Calu3 (cell line): ENCODE measurements at regions not wholly inside any gene's neighbourhood (a gene's known extent, or its start where the extent isn't known, plus 50 kb on each side); places are given as distances from the start of the nearest gene placed in this dataset.

ENCODE experiments used
- BruUV-seq: library from RNA; stranded (reverse); fragments of 400-500 nt; replicated peaks from 2 replicates; lab custom pipeline; 2021; lab: Mats Ljungman, UMichigan
- CTCF ChIA-PET: fragments of 300-600 bp; sonication (Branson Sonifier 250); formaldehyde crosslinking; loops from one replicate; lab custom pipeline; 2022; ENCODE audit warnings: antibody characterized with exemption; lab: Charles Lee
- DNase-seq: peaks from one replicate; pipeline ENCODE4 v3.0.0; 2022
- H3K27ac Mint-ChIP-seq: one replicate; pipeline ENCODE4 v1.8.0; 2022; ENCODE audit warnings: mixed read lengths; ENCODE audit not compliant: unreplicated experiment
- H3K27me3 Mint-ChIP-seq: one replicate; pipeline ENCODE4 v1.8.0; 2022; ENCODE audit warnings: mixed read lengths; ENCODE audit not compliant: unreplicated experiment
- H3K36me3 Mint-ChIP-seq: one replicate; pipeline ENCODE4 v1.8.0; 2022; ENCODE audit warnings: mild to moderate bottlenecking, moderate library complexity, mixed read lengths; ENCODE audit not compliant: insufficient read depth, unreplicated experiment
- H3K4me1 Mint-ChIP-seq: one replicate; pipeline ENCODE4 v1.8.0; 2022; ENCODE audit warnings: mild to moderate bottlenecking, low read depth, mixed read lengths; ENCODE audit not compliant: unreplicated experiment
- H3K4me3 Mint-ChIP-seq: one replicate; pipeline ENCODE4 v1.8.0; 2022; ENCODE audit warnings: mild to moderate bottlenecking, low read depth, moderate library complexity, mixed read lengths; ENCODE audit not compliant: unreplicated experiment
- H3K9me3 Mint-ChIP-seq: one replicate; pipeline ENCODE4 v1.8.0; 2022; ENCODE audit warnings: low read depth, mixed read lengths; ENCODE audit not compliant: unreplicated experiment
- CTCF ChIP-seq: fragments of 200-600 bp; IDR thresholded peaks from one replicate; pipeline ENCODE4 v1.8.0; 2022; ENCODE audit warnings: antibody characterized with exemption; ENCODE audit not compliant: unreplicated experiment
- intact Hi-C: fragments of 100-400 bp; cut with micrococcal nuclease; formaldehyde crosslinking; loops from one replicate; pipeline ENCODE4 v1.10.0; 2022; ENCODE audit not compliant: unreplicated experiment

- Mint-ChIP-seq H3K36me3 (no peaks in the 10 kb centered on the region), H3K27ac (no peak overlapping the region), H3K9me3 (peaks cover 4% of the 10 kb centered on the region), H3K4me1 (no peaks in the 10 kb centered on the region), H3K4me3 (no peak overlapping the region), H3K27me3 (no peaks in the 10 kb centered on the region)
- no peak for TF ChIP-seq CTCF
- DNase-seq = no peak
- CTCF ChIA-PET = interaction anchor here (0.7 kb wide), 1 partner anchor 100 kb away, joined by 5 read pairs; no protein-coding TSS in a partner anchor
- no TSS peak for BruUV-seq
- intact Hi-C loops = no loop called here
These were observed 256.2 kb downstream of the BCL11B start for GRCh38 chr14:99015833-99016232.

- Mint-ChIP-seq H3K27ac (no peak overlapping the region), H3K36me3 (no peaks in the 10 kb centered on the region), H3K4me1 (no peaks in the 10 kb centered on the region), H3K27me3 (no peaks in the 10 kb centered on the region), H3K4me3 (no peak overlapping the region), H3K9me3 (peaks cover 4% of the 10 kb centered on the region)
- intact Hi-C loops = no loop called here
- BruUV-seq = no TSS peak
- no peak for DNase-seq
- CTCF ChIA-PET = no interaction called here
- TF ChIP-seq CTCF = no peak
These were observed 248.6 kb downstream of the BCL11B start for GRCh38 chr14:99023371-99023770.

- H3K9me3 Mint-ChIP-seq = peaks cover 4% of the 10 kb centered on the region
- no peaks in the 10 kb centered on the region for H3K36me3 Mint-ChIP-seq
- no peaks in the 10 kb centered on the region for H3K27me3 Mint-ChIP-seq
- CTCF ChIA-PET = interaction anchor here (0.8 kb wide), 1 partner anchor 52 kb away, joined by 3 read pairs; no protein-coding TSS in a partner anchor
- intact Hi-C loops = no loop called here
- H3K4me1 Mint-ChIP-seq = no peaks in the 10 kb centered on the region
- no peak for TF ChIP-seq CTCF
- BruUV-seq = no TSS peak
- H3K27ac Mint-ChIP-seq = no peak overlapping the region
- H3K4me3 Mint-ChIP-seq = no peak overlapping the region
- no peak for DNase-seq
These were observed 247.1 kb downstream of the BCL11B start for GRCh38 chr14:99024926-99025325.

- TF ChIP-seq CTCF = no peak
- Mint-ChIP-seq H3K27ac (no peak overlapping the region), H3K9me3 (peaks cover under 1% of the 10 kb centered on the region), H3K36me3 (no peaks in the 10 kb centered on the region), H3K4me1 (no peaks in the 10 kb centered on the region), H3K27me3 (no peaks in the 10 kb centered on the region), H3K4me3 (no peak overlapping the region)
- DNase-seq = no peak
- no TSS peak for BruUV-seq
- intact Hi-C loops = no loop called here
- CTCF ChIA-PET = interaction anchor here (0.8 kb wide), 1 partner anchor 52 kb away, joined by 3 read pairs; no protein-coding TSS in a partner anchor
These were observed 246.6 kb downstream of the BCL11B start for GRCh38 chr14:99025418-99025817.
